Activated CD4-positive, alpha-beta T cell treated with anti-CD3 and anti-CD28 coated beads for 36 hours (primary cell): ENCODE measurements at regions not wholly inside any gene's neighbourhood (a gene's known extent, or its start where the extent isn't known, plus 50 kb on each side); places are given as distances from the start of the nearest gene placed in this dataset.

ENCODE experiments used
- ATAC-seq: fragments of 200-7000 bp; cut with Tn5 transposase; one replicate; pipeline ENCODE4 v1.10.0; 2021; ENCODE audit warnings: mild to moderate bottlenecking, moderate library complexity
- CTCF ChIA-PET: fragments of 350-600 bp; sonication (Branson Sonifier 250); formaldehyde crosslinking; loops from one replicate; lab custom pipeline; 2021; ENCODE audit warnings: antibody characterized with exemption; lab: Charles Lee
- POLR2A ChIA-PET: fragments of 350-600 bp; sonication (Branson Sonifier 250); formaldehyde crosslinking; loops from one replicate; lab custom pipeline; 2021; ENCODE audit warnings: antibody characterized with exemption, inconsistent platforms; lab: Charles Lee
- DNase-seq: peaks from one replicate; pipeline ENCODE4 v3.0.0-alpha.2; 2020
- H3K27ac Mint-ChIP-seq: one replicate; pipeline ENCODE4 v1.8.0; 2021; ENCODE audit warnings: mixed read lengths
- H3K27me3 Mint-ChIP-seq: one replicate; pipeline ENCODE4 v1.8.0; 2021; ENCODE audit warnings: mixed read lengths
- H3K36me3 Mint-ChIP-seq: one replicate; pipeline ENCODE4 v1.8.0; 2021; ENCODE audit warnings: low read depth, mixed read lengths
- H3K4me1 Mint-ChIP-seq: one replicate; pipeline ENCODE4 v1.8.0; 2021; ENCODE audit warnings: mixed read lengths
- H3K4me3 Mint-ChIP-seq: one replicate; pipeline ENCODE4 v1.8.0; 2021; ENCODE audit warnings: mild to moderate bottlenecking, moderate library complexity, mixed read lengths
- H3K9me3 Mint-ChIP-seq: one replicate; pipeline ENCODE4 v1.8.0; 2021; ENCODE audit warnings: low read depth, mixed read lengths
- intact Hi-C, 2 experiments: fragments of 100-400 bp; cut with DNase I in 1 of 2; cut with micrococcal nuclease in 1 of 2; formaldehyde crosslinking; loops; one replicate each; pipeline versions ENCODE4 v1.14.2 to v1.15.1; 2022 to 2024; cut with DNase I, micrococcal nuclease

GRCh38 chr2:146271131-146271831 lies 1573.5 kb upstream of the ACVR2A start:
- no peaks in the 10 kb centered on the region for H3K27me3 Mint-ChIP-seq
- no peaks in the 10 kb centered on the region for H3K36me3 Mint-ChIP-seq
- DNase-seq: no peak
- H3K9me3 Mint-ChIP-seq: peaks cover 2% of the 10 kb centered on the region
- no peak overlapping the region for H3K4me3 Mint-ChIP-seq
- CTCF ChIA-PET: no interaction called here
- intact Hi-C loops: no loop called here
- POLR2A ChIA-PET: no interaction called here
- no peak for ATAC-seq
- no peaks in the 10 kb centered on the region for H3K4me1 Mint-ChIP-seq
- no peak overlapping the region for H3K27ac Mint-ChIP-seq

- H3K27me3 Mint-ChIP-seq: no peaks in the 10 kb centered on the region
- no peak overlapping the region for H3K27ac Mint-ChIP-seq
- POLR2A ChIA-PET: no interaction called here
- H3K36me3 Mint-ChIP-seq: no peaks in the 10 kb centered on the region
- intact Hi-C loops: no loop called here
- no peak overlapping the region for H3K4me3 Mint-ChIP-seq
- DNase-seq: no peak
- ATAC-seq: no peak
- no peaks in the 10 kb centered on the region for H3K4me1 Mint-ChIP-seq
- H3K9me3 Mint-ChIP-seq: peaks cover 2% of the 10 kb centered on the region
- CTCF ChIA-PET: no interaction called here
These were observed 1574.2 kb upstream of the ACVR2A start for GRCh38 chr2:146270618-146271017.

GRCh38 chr2:146267093-146267492 lies 1577.7 kb upstream of the ACVR2A start:
- Mint-ChIP-seq H3K27ac (no peak overlapping the region), H3K4me3 (no peak overlapping the region), H3K9me3 (peaks cover 2% of the 10 kb centered on the region), H3K4me1 (no peaks in the 10 kb centered on the region), H3K36me3 (no peaks in the 10 kb centered on the region), H3K27me3 (no peaks in the 10 kb centered on the region)
- intact Hi-C loops: no loop called here
- DNase-seq (no peak), ATAC-seq (no peak)
- CTCF ChIA-PET: no interaction called here
- POLR2A ChIA-PET: no interaction called here

- ATAC-seq (no peak), DNase-seq (no peak)
- no peaks in the 10 kb centered on the region for H3K36me3 Mint-ChIP-seq
- no peak overlapping the region for H3K4me3 Mint-ChIP-seq
- CTCF ChIA-PET: no interaction called here
- H3K27me3 Mint-ChIP-seq: no peaks in the 10 kb centered on the region
- H3K27ac Mint-ChIP-seq: no peak overlapping the region
- POLR2A ChIA-PET: no interaction called here
- H3K9me3 Mint-ChIP-seq: peaks cover 2% of the 10 kb centered on the region
- H3K4me1 Mint-ChIP-seq: no peaks in the 10 kb centered on the region
- intact Hi-C loops: no loop called here
These were observed 1579.2 kb upstream of the ACVR2A start for GRCh38 chr2:146265656-146266055.

- intact Hi-C loops: no loop called here
- CTCF ChIA-PET: no interaction called here
- peaks cover 2% of the 10 kb centered on the region for H3K9me3 Mint-ChIP-seq
These were observed 1582.2 kb upstream of the ACVR2A start for GRCh38 chr2:146262606-146263005.

GRCh38 chr2:146260551-146260950 lies 1584.3 kb upstream of the ACVR2A start:
- no peaks in the 10 kb centered on the region for H3K36me3 Mint-ChIP-seq
- DNase-seq: no peak
- CTCF ChIA-PET: no interaction called here
- intact Hi-C loops: no loop called here
- H3K9me3 Mint-ChIP-seq: no peaks in the 10 kb centered on the region
- no peak for ATAC-seq
- no peaks in the 10 kb centered on the region for H3K27me3 Mint-ChIP-seq
- no peak overlapping the region for H3K4me3 Mint-ChIP-seq
- no peaks in the 10 kb centered on the region for H3K4me1 Mint-ChIP-seq
- no peak overlapping the region for H3K27ac Mint-ChIP-seq
- POLR2A ChIA-PET: no interaction called here

More at GRCh38 chr2:146262606-146263005, 1582.2 kb upstream of the ACVR2A start:
- Mint-ChIP-seq H3K36me3 (no peaks in the 10 kb centered on the region), H3K27ac (no peak overlapping the region), H3K4me3 (no peak overlapping the region), H3K4me1 (no peaks in the 10 kb centered on the region), H3K27me3 (no peaks in the 10 kb centered on the region)
- POLR2A ChIA-PET: no interaction called here
- no peak for DNase-seq
- no peak for ATAC-seq

- POLR2A ChIA-PET: no interaction called here
- Mint-ChIP-seq H3K9me3 (no peaks in the 10 kb centered on the region), H3K4me1 (no peaks in the 10 kb centered on the region), H3K27ac (no peak overlapping the region), H3K36me3 (no peaks in the 10 kb centered on the region), H3K27me3 (no peaks in the 10 kb centered on the region), H3K4me3 (no peak overlapping the region)
- DNase-seq (no peak), ATAC-seq (no peak)
- intact Hi-C loops: no loop called here
- CTCF ChIA-PET: interaction anchor here (0.9 kb wide), 1 partner anchor 31 kb away, joined by 3 read pairs; no protein-coding TSS in a partner anchor
These were observed 1585.0 kb upstream of the ACVR2A start for GRCh38 chr2:146259816-146260215.

GRCh38 chr2:146258071-146258470 lies 1586.8 kb upstream of the ACVR2A start:
- no peak overlapping the region for H3K27ac Mint-ChIP-seq
- H3K9me3 Mint-ChIP-seq: no peaks in the 10 kb centered on the region
- no peak for DNase-seq
- H3K36me3 Mint-ChIP-seq: no peaks in the 10 kb centered on the region
- CTCF ChIA-PET: no interaction called here
- POLR2A ChIA-PET: no interaction called here
- no peak for ATAC-seq
- intact Hi-C loops: no loop called here
- no peak overlapping the region for H3K4me3 Mint-ChIP-seq
- no peaks in the 10 kb centered on the region for H3K4me1 Mint-ChIP-seq
- no peaks in the 10 kb centered on the region for H3K27me3 Mint-ChIP-seq

GRCh38 chr2:146252119-146252518 lies 1592.7 kb upstream of the ACVR2A start:
- Mint-ChIP-seq H3K4me1 (no peaks in the 10 kb centered on the region), H3K27me3 (no peaks in the 10 kb centered on the region), H3K9me3 (no peaks in the 10 kb centered on the region), H3K27ac (no peak overlapping the region), H3K4me3 (no peak overlapping the region), H3K36me3 (no peaks in the 10 kb centered on the region)
- intact Hi-C loops: no loop called here
- no peak for DNase-seq
- CTCF ChIA-PET: no interaction called here
- ATAC-seq: no peak
- POLR2A ChIA-PET: no interaction called here

- Mint-ChIP-seq H3K4me1 (no peaks in the 10 kb centered on the region), H3K9me3 (peaks cover 3% of the 10 kb centered on the region), H3K27me3 (no peaks in the 10 kb centered on the region), H3K36me3 (no peaks in the 10 kb centered on the region), H3K4me3 (no peak overlapping the region), H3K27ac (no peak overlapping the region)
- CTCF ChIA-PET: no interaction called here
- DNase-seq (no peak), ATAC-seq (no peak)
- intact Hi-C loops: no loop called here
- POLR2A ChIA-PET: no interaction called here
These were observed 1593.5 kb upstream of the ACVR2A start for GRCh38 chr2:146251328-146251727.

- intact Hi-C loops: no loop called here
- ChIA-PET CTCF (no interaction called here), POLR2A (no interaction called here)
- H3K4me1 Mint-ChIP-seq: no peaks in the 10 kb centered on the region
- no peak overlapping the region for H3K4me3 Mint-ChIP-seq
- ATAC-seq: no peak
- H3K27ac Mint-ChIP-seq: no peak overlapping the region
- peaks cover 3% of the 10 kb centered on the region for H3K9me3 Mint-ChIP-seq
- DNase-seq: no peak
- no peaks in the 10 kb centered on the region for H3K27me3 Mint-ChIP-seq
- H3K36me3 Mint-ChIP-seq: no peaks in the 10 kb centered on the region
These were observed 1597.9 kb upstream of the ACVR2A start for GRCh38 chr2:146246736-146247523.
